Smooth muscle cell (in vitro differentiated cells): ENCODE measurements at regions not wholly inside any gene's neighbourhood (a gene's known extent, or its start where the extent isn't known, plus 50 kb on each side); places are given as distances from the start of the nearest gene placed in this dataset.

Experiments
- DNase-seq: peaks from one replicate; lab custom pipeline; 2025; ENCODE audit not compliant: unreplicated experiment; lab: John Stamatoyannopoulos, UW
- H2AFZ ChIP-seq: fragments of 200-600 bp; sonication (generic); 2 replicates; pipeline ENCODE4 v1.6.0; 2016; ENCODE audit warnings: antibody characterized with exemption, low read depth, mild to moderate bottlenecking
- H3F3A ChIP-seq: fragments of 200-600 bp; sonication (generic); 2 replicates; pipeline ENCODE4 v1.6.0; 2017; ENCODE audit warnings: antibody characterized with exemption, low read depth
- H3K27ac ChIP-seq: fragments of 200-600 bp; sonication (generic); 2 replicates; pipeline ENCODE4 v1.5.1; 2016; ENCODE audit warnings: low read depth, mild to moderate bottlenecking
- H3K27me3 ChIP-seq: fragments of 200-600 bp; sonication (generic); 2 replicates; pipeline ENCODE4 v1.6.1; 2016; ENCODE audit warnings: low read depth, mild to moderate bottlenecking
- H3K36me3 ChIP-seq: fragments of 200-600 bp; sonication (generic); 2 replicates; pipeline ENCODE4 v1.5.1; 2016; ENCODE audit warnings: low read depth
- H3K4me1 ChIP-seq: fragments of 200-600 bp; sonication (generic); 2 replicates; pipeline ENCODE4 v1.5.1; 2016; ENCODE audit warnings: low read depth
- H3K4me2 ChIP-seq: fragments of 200-600 bp; sonication (generic); 2 replicates; pipeline ENCODE4 v1.6.0; 2016; ENCODE audit warnings: mild to moderate bottlenecking
- H3K4me3 ChIP-seq: fragments of 200-600 bp; sonication (generic); 2 replicates; pipeline ENCODE4 v1.5.1; 2016; ENCODE audit warnings: mild to moderate bottlenecking
- H3K79me2 ChIP-seq: fragments of 200-600 bp; sonication (generic); 2 replicates; pipeline ENCODE4 v1.6.0; 2016; ENCODE audit warnings: low read depth, mild to moderate bottlenecking
- H3K9ac ChIP-seq: fragments of 200-600 bp; sonication (generic); 2 replicates; pipeline ENCODE4 v1.6.0; 2016; ENCODE audit warnings: low read depth
- H3K9me3 ChIP-seq: fragments of 200-600 bp; sonication (generic); replicated peaks from 2 replicates; pipeline ENCODE4 v1.5.1; 2016; ENCODE audit warnings: low read depth
- H4K20me1 ChIP-seq: fragments of 200-600 bp; sonication (generic); 2 replicates; pipeline ENCODE4 v1.6.0; 2016; ENCODE audit warnings: low read depth
- CTCF ChIP-seq: fragments of 200-600 bp; sonication (generic); IDR thresholded peaks from 2 replicates; pipeline ENCODE4 v1.5.1; 2017; ENCODE audit warnings: borderline replicate concordance, mild to moderate bottlenecking, antibody characterized with exemption; ENCODE audit not compliant: insufficient read depth, poor library complexity, severe bottlenecking
- WGBS: methylation state at CpG from one replicate; pipeline ENCODE4 v1.1.7; 2016; ENCODE audit warnings: low lambda C conversion rate; 5-methylcytosine and 5-hydroxymethylcytosine counted together

- H2AFZ ChIP-seq: no peak overlapping the region
- no peak overlapping the region for H3K4me3 ChIP-seq
- H3K4me1 ChIP-seq: no peaks in the 10 kb centered on the region
- H3K27ac ChIP-seq: no peak overlapping the region
- no peaks in the 10 kb centered on the region for H4K20me1 ChIP-seq
- no peaks in the 10 kb centered on the region for H3K9me3 ChIP-seq
- no peak for TF ChIP-seq CTCF
- no peaks in the 10 kb centered on the region for H3F3A ChIP-seq
- H3K79me2 ChIP-seq: no peaks in the 10 kb centered on the region
- H3K36me3 ChIP-seq: no peaks in the 10 kb centered on the region
- no peak overlapping the region for H3K4me2 ChIP-seq
- H3K9ac ChIP-seq: no peak overlapping the region
- H3K27me3 ChIP-seq: no peaks in the 10 kb centered on the region
- DNase-seq: no peak
These were observed 319.1 kb upstream of the SYNCRIP start for GRCh38 chr6:85961746-85962145.

GRCh38 chr6:85961125-85961524, 318.4 kb upstream of the SYNCRIP start:
- H3K27me3 ChIP-seq: no peaks in the 10 kb centered on the region
- H3K27ac ChIP-seq: no peak overlapping the region
- WGBS: 90% methylated on average over 1 of the region's 1 CpG
- H3K36me3 ChIP-seq: no peaks in the 10 kb centered on the region
- H3K9ac ChIP-seq: no peak overlapping the region
- no peak overlapping the region for H3K4me3 ChIP-seq
- H3K4me2 ChIP-seq: no peak overlapping the region
- no peak for DNase-seq
- H3K9me3 ChIP-seq: no peaks in the 10 kb centered on the region
- no peaks in the 10 kb centered on the region for H3K79me2 ChIP-seq
- no peak overlapping the region for H2AFZ ChIP-seq
- H4K20me1 ChIP-seq: no peaks in the 10 kb centered on the region
- no peak for TF ChIP-seq CTCF
- H3F3A ChIP-seq: no peaks in the 10 kb centered on the region
- H3K4me1 ChIP-seq: no peaks in the 10 kb centered on the region

GRCh38 chr6:85948481-85948880, 305.8 kb upstream of the SYNCRIP start:
- no peaks in the 10 kb centered on the region for H3K9me3 ChIP-seq
- no peak for DNase-seq
- no peak overlapping the region for H3K27ac ChIP-seq
- no peaks in the 10 kb centered on the region for H3K36me3 ChIP-seq
- no peaks in the 10 kb centered on the region for H3K27me3 ChIP-seq
- WGBS: 74% methylated on average over 3 of the region's 3 CpGs
- H3K4me2 ChIP-seq: no peak overlapping the region
- no peak for TF ChIP-seq CTCF
- H3K4me3 ChIP-seq: no peak overlapping the region
- H2AFZ ChIP-seq: no peak overlapping the region
- no peaks in the 10 kb centered on the region for H4K20me1 ChIP-seq
- H3K4me1 ChIP-seq: no peaks in the 10 kb centered on the region
- no peaks in the 10 kb centered on the region for H3K79me2 ChIP-seq
- no peaks in the 10 kb centered on the region for H3F3A ChIP-seq
- no peak overlapping the region for H3K9ac ChIP-seq

- no peaks in the 10 kb centered on the region for H3K9me3 ChIP-seq
- peak overlapping the region; percentile 55 for H2AFZ ChIP-seq
- H3K4me3 ChIP-seq: no peak overlapping the region
- no peaks in the 10 kb centered on the region for H3K36me3 ChIP-seq
- 25% methylated on average over 6 of the region's 6 CpGs for WGBS
- H3K4me2 ChIP-seq: peak overlapping the region; percentile 28
- DNase-seq: no peak
- no peak for TF ChIP-seq CTCF
- no peak overlapping the region for H3K27ac ChIP-seq
- no peaks in the 10 kb centered on the region for H3K27me3 ChIP-seq
- H3K79me2 ChIP-seq: no peaks in the 10 kb centered on the region
- no peaks in the 10 kb centered on the region for H3F3A ChIP-seq
- H3K4me1 ChIP-seq: no peaks in the 10 kb centered on the region
- no peaks in the 10 kb centered on the region for H4K20me1 ChIP-seq
- no peak overlapping the region for H3K9ac ChIP-seq
These were observed 302.9 kb upstream of the SYNCRIP start for GRCh38 chr6:85945459-85946185.
